Hepatocyte (in vitro differentiated cells): ENCODE measurements at regions not wholly inside any gene's neighbourhood (a gene's known extent, or its start where the extent isn't known, plus 50 kb on each side); places are given as distances from the start of the nearest gene placed in this dataset.

Experiments
- EZH2 ChIP-seq: fragments of 200-600 bp; sonication (generic); IDR thresholded peaks from 2 replicates; pipeline ENCODE4 v1.6.1; 2016; ENCODE audit warnings: antibody characterized with exemption, mild to moderate bottlenecking, borderline replicate concordance
- TF ChIP-seq, protein P1 (sequence below): fragments of 200-600 bp; sonication (generic); IDR thresholded peaks from 2 replicates; pipeline ENCODE4 v1.5.1; 2016; ENCODE audit warnings: antibody characterized with exemption, mild to moderate bottlenecking; ENCODE audit not compliant: poor library complexity

DNA sequence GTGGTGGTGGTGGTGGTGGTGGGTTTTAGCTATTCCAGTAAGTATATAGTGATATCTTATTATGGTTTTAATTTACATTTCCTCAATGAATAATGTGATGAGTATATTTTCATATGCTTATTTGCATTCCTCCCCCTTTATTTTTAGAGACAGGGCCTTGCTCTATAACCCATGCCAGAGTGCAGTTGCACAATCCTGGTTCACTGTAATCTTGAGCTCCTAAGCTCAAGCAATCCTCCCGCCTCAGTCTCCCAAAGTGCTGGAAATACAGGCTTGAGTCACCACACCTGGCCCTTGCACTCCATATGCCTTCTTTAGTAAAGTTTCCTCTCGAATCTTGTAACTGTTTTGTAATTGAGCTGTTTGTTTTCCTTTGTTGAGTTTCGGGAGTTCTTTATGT is 577.7 kb upstream of the AUTS2 start:
- no peak for TF ChIP-seq EZH2
- TF ChIP-seq, protein P1, sequence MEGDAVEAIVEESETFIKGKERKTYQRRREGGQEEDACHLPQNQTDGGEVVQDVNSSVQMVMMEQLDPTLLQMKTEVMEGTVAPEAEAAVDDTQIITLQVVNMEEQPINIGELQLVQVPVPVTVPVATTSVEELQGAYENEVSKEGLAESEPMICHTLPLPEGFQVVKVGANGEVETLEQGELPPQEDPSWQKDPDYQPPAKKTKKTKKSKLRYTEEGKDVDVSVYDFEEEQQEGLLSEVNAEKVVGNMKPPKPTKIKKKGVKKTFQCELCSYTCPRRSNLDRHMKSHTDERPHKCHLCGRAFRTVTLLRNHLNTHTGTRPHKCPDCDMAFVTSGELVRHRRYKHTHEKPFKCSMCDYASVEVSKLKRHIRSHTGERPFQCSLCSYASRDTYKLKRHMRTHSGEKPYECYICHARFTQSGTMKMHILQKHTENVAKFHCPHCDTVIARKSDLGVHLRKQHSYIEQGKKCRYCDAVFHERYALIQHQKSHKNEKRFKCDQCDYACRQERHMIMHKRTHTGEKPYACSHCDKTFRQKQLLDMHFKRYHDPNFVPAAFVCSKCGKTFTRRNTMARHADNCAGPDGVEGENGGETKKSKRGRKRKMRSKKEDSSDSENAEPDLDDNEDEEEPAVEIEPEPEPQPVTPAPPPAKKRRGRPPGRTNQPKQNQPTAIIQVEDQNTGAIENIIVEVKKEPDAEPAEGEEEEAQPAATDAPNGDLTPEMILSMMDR = no peak
